ENCODE measurements at regions not wholly inside any gene's neighbourhood (a gene's known extent, or its start where the extent isn't known, plus 50 kb on each side); places are given as distances from the start of the nearest gene placed in this dataset.

DNA sequence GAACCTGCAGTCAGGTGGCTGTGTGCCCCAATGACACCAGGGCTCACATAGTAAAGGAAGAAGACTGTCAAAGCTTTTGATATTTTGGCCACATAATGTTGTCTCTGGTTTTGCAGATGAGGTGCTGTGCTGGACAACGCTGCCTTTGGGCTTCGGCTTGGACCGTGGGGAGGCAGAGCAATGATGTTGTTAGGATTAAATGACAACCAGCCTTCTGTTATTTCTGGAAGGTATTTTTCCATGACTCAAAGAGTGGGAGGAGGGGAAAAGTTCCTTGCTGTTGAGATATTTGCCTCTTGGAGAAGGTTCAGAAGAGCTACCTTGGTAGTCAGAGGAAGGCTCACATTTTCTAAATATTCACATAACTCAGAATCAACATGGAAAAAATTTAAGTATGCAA lies 187.3 kb upstream of the GALNT2 start:
- TF ChIP-seq, protein P1, sequence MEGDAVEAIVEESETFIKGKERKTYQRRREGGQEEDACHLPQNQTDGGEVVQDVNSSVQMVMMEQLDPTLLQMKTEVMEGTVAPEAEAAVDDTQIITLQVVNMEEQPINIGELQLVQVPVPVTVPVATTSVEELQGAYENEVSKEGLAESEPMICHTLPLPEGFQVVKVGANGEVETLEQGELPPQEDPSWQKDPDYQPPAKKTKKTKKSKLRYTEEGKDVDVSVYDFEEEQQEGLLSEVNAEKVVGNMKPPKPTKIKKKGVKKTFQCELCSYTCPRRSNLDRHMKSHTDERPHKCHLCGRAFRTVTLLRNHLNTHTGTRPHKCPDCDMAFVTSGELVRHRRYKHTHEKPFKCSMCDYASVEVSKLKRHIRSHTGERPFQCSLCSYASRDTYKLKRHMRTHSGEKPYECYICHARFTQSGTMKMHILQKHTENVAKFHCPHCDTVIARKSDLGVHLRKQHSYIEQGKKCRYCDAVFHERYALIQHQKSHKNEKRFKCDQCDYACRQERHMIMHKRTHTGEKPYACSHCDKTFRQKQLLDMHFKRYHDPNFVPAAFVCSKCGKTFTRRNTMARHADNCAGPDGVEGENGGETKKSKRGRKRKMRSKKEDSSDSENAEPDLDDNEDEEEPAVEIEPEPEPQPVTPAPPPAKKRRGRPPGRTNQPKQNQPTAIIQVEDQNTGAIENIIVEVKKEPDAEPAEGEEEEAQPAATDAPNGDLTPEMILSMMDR (IDR thresholded peaks at IDR 0.05) = no peak
- TF ChIP-seq POLR2A (IDR thresholded peaks at IDR 0.05) = no peak

Data from Peyer's patch (tissue), 4 donors.